HepG2 (cell line): ENCODE measurements at regions not wholly inside any gene's neighbourhood (a gene's known extent, or its start where the extent isn't known, plus 50 kb on each side); places are given as distances from the start of the nearest gene placed in this dataset.

Experiments
- AHR ChIP-seq: IDR thresholded peaks from 2 replicates; pipeline ENCODE4 v1.6.1; 2018; ENCODE audit warnings: missing genetic modification reagents, missing compliant biosample characterization
- ATF7 ChIP-seq, 2 experiments: fragments of 450-650 bp in 1 of 2; sonication (generic) in 1 of 2; formaldehyde crosslinking in 1 of 2; IDR thresholded peaks; 2 replicates each; pipeline versions ENCODE4 v1.4.0 to v1.6.1; 2016 to 2020; ENCODE audit warnings: antibody characterized with exemption in 1 of 2, mild to moderate bottlenecking in 1 of 2, missing genetic modification reagents in 1 of 2
- ATF7-NPFF ChIP-seq: sonication (generic); formaldehyde crosslinking; IDR thresholded peaks from 2 replicates; pipeline ENCODE4 v1.8.1; 2023; ENCODE audit warnings: mild to moderate bottlenecking, low read depth, missing genetic modification reagents, moderate library complexity
- GATAD1 ChIP-seq: IDR thresholded peaks from 2 replicates; pipeline ENCODE4 v1.6.1; 2016; ENCODE audit warnings: missing genetic modification reagents, missing compliant biosample characterization
- HNF4G ChIP-seq, 2 experiments: sonication (generic) in 1 of 2; formaldehyde crosslinking in 1 of 2; IDR thresholded peaks; 2 replicates each; pipeline versions ENCODE4 v1.4.0 to v1.6.1; 2011 to 2020; ENCODE audit warnings: borderline replicate concordance in 2 of 2, low read depth in 2 of 2, mild to moderate bottlenecking in 2 of 2, low read length in 1 of 2, missing genetic modification reagents in 1 of 2, moderate library complexity in 1 of 2
- KAT8 ChIP-seq: IDR thresholded peaks from 2 replicates; pipeline ENCODE4 v1.6.1; 2016; ENCODE audit warnings: missing genetic modification reagents, missing compliant biosample characterization
- NFIB ChIP-seq: sonication (generic); formaldehyde crosslinking; IDR thresholded peaks from 2 replicates; pipeline ENCODE4 v1.9.0; 2021; ENCODE audit warnings: missing genetic modification reagents, mild to moderate bottlenecking, borderline replicate concordance
- SP4 ChIP-seq: sonication (generic); formaldehyde crosslinking; IDR thresholded peaks from 2 replicates; pipeline ENCODE4 v1.8.1; 2023; ENCODE audit warnings: mild to moderate bottlenecking, missing genetic modification reagents
- SUZ12 ChIP-seq: fragments of 150-350 bp; IDR thresholded peaks from 2 replicates; pipeline ENCODE4 v1.6.1; 2014; ENCODE audit warnings: low read depth, low read length
- TBP ChIP-seq: sonication (generic); formaldehyde crosslinking; IDR thresholded peaks from 2 replicates; pipeline ENCODE4 v1.5.0; 2020; ENCODE audit warnings: missing genetic modification reagents
- TCF12 ChIP-seq, 2 experiments: fragments of 450-650 bp in 1 of 2; sonication (generic) in 1 of 2; formaldehyde crosslinking in 1 of 2; IDR thresholded peaks; 2 replicates each; pipeline versions ENCODE4 v1.6.1 to v1.8.0; 2017 to 2022; ENCODE audit warnings: antibody characterized with exemption in 1 of 2, mild to moderate bottlenecking in 1 of 2, missing genetic modification reagents in 1 of 2, moderate library complexity in 1 of 2
- ZBTB21 ChIP-seq: sonication (generic); formaldehyde crosslinking; IDR thresholded peaks from 2 replicates; pipeline ENCODE4 v1.4.0; 2020; ENCODE audit warnings: missing genetic modification reagents
- ZC3H4 ChIP-seq: sonication (generic); formaldehyde crosslinking; IDR thresholded peaks from 2 replicates; pipeline ENCODE4 v1.4.0; 2020; ENCODE audit warnings: missing genetic modification reagents, borderline replicate concordance
- ZNF232 ChIP-seq: sonication (generic); formaldehyde crosslinking; IDR thresholded peaks from 2 replicates; pipeline ENCODE4 v1.4.0; 2020; ENCODE audit warnings: missing genetic modification reagents, borderline replicate concordance
- ZNF256 ChIP-seq: sonication (generic); formaldehyde crosslinking; conservative IDR thresholded peaks from 2 replicates; pipeline ENCODE4 v1.4.0; 2020; ENCODE audit warnings: missing genetic modification reagents
- ZNF30 ChIP-seq: sonication (generic); formaldehyde crosslinking; IDR thresholded peaks from 2 replicates; pipeline ENCODE4 v1.5.0; 2020; ENCODE audit warnings: mild to moderate bottlenecking, missing genetic modification reagents
- ZNF569 ChIP-seq: sonication (generic); formaldehyde crosslinking; IDR thresholded peaks from 2 replicates; pipeline ENCODE4 v1.5.0; 2020; ENCODE audit warnings: mild to moderate bottlenecking, missing genetic modification reagents, moderate library complexity, borderline replicate concordance
- ZNF670 ChIP-seq: sonication (generic); formaldehyde crosslinking; IDR thresholded peaks from 2 replicates; pipeline ENCODE4 v1.8.0; 2022; ENCODE audit warnings: mild to moderate bottlenecking, missing genetic modification reagents, borderline replicate concordance
- ZNF678 ChIP-seq: sonication (generic); formaldehyde crosslinking; IDR thresholded peaks from 2 replicates; pipeline ENCODE4 v1.4.0; 2020; ENCODE audit warnings: mild to moderate bottlenecking, missing genetic modification reagents
- ZNF737 ChIP-seq: sonication (generic); formaldehyde crosslinking; IDR thresholded peaks from 2 replicates; pipeline ENCODE4 v1.5.0; 2020; ENCODE audit warnings: missing genetic modification reagents, mild to moderate bottlenecking, borderline replicate concordance
- ZNF766 ChIP-seq: sonication (generic); formaldehyde crosslinking; IDR thresholded peaks from 2 replicates; pipeline ENCODE4 v1.5.0; 2020; ENCODE audit warnings: missing genetic modification reagents, borderline replicate concordance
- TF ChIP-seq, protein P1 (sequence below): sonication (generic); formaldehyde crosslinking; IDR thresholded peaks from 2 replicates; pipeline ENCODE4 v1.5.0; 2020; ENCODE audit warnings: missing genetic modification reagents
- TF ChIP-seq, protein P2 (sequence below): sonication (generic); formaldehyde crosslinking; IDR thresholded peaks from 2 replicates; pipeline ENCODE4 v1.9.0; 2022; ENCODE audit warnings: low read depth, missing genetic modification reagents
- TF ChIP-seq, protein P3 (sequence below): sonication (generic); formaldehyde crosslinking; IDR thresholded peaks from 2 replicates; pipeline ENCODE4 v1.4.0; 2020; ENCODE audit warnings: missing genetic modification reagents
- TF ChIP-seq, protein P4 (sequence below): sonication (generic); formaldehyde crosslinking; IDR thresholded peaks from 2 replicates; pipeline ENCODE4 v1.5.0; 2020; ENCODE audit warnings: mild to moderate bottlenecking, missing genetic modification reagents

DNA sequence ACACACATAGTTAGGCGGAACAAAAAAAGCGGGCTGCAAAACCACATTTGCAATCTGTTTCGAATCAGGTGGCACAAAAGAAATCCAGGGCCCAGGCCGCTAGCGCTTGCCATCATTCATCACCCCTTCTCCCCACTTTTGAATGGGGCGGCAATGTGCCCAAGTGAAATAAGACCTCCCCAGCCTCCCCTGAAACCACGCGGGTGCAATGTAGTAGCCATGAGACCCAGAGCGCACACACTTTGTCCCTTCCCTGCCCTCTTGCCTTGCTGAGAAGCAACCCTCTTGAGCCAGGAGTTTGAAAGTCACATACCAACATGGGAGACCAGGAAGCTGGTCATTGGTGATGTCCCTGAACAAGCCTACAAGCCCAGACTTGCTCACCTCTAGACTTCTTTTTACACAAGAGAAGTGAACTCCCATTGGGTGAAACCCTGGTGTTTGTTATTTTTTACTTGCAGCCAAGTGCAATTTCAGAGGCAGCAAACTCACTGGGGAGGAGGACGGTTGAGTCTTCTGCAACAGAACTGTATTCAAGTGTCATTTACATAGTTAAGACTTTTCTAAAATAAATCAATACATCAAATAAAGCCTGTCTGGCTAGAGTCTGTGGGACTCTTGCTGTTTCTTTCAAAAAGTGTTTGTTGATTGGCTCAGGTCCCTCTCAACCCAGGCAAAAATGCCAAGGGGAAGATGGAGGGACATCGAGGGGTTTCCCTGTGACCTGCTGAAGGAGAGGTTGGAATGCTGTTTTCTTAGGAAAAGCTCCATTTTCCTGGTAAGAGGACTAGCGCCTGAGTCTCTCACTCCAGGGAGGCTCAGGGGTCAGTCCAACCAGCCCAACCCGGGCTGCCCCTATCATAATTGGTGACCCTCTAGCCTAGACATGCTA, 138.1 kb upstream of the PTPN1 start (continued):
- TF ChIP-seq NFIB, result no peak
- no peak for TF ChIP-seq ZNF30 (CRISPR knock-in tag)
- TF ChIP-seq, protein P1, sequence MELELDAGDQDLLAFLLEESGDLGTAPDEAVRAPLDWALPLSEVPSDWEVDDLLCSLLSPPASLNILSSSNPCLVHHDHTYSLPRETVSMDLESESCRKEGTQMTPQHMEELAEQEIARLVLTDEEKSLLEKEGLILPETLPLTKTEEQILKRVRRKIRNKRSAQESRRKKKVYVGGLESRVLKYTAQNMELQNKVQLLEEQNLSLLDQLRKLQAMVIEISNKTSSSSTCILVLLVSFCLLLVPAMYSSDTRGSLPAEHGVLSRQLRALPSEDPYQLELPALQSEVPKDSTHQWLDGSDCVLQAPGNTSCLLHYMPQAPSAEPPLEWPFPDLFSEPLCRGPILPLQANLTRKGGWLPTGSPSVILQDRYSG (CRISPR knock-in tag), result no peak
- TF ChIP-seq ZNF670 (CRISPR knock-in tag), result 0 out of 2 replicates have a peak, but pooled peaks have one; percentile 48
- TF ChIP-seq ATF7 (IDR thresholded peaks at IDR 0.05), result no peak
- TF ChIP-seq ATF7 (CRISPR knock-in tag; IDR thresholded peaks at IDR 0.05), result no peak
- no peak for TF ChIP-seq ZNF737
- TF ChIP-seq KAT8 (CRISPR knock-in tag), result no peak
- TF ChIP-seq, protein P2, sequence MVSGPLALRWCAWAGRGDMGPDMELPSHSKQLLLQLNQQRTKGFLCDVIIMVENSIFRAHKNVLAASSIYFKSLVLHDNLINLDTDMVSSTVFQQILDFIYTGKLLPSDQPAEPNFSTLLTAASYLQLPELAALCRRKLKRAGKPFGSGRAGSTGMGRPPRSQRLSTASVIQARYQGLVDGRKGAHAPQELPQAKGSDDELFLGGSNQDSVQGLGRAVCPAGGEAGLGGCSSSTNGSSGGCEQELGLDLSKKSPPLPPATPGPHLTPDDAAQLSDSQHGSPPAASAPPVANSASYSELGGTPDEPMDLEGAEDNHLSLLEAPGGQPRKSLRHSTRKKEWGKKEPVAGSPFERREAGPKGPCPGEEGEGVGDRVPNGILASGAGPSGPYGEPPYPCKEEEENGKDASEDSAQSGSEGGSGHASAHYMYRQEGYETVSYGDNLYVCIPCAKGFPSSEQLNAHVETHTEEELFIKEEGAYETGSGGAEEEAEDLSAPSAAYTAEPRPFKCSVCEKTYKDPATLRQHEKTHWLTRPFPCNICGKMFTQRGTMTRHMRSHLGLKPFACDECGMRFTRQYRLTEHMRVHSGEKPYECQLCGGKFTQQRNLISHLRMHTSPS (CRISPR knock-in tag), result no peak
- no peak for TF ChIP-seq TBP (CRISPR knock-in tag)
- no peak for TF ChIP-seq ZC3H4 (CRISPR knock-in tag)
- no peak for TF ChIP-seq HNF4G (IDR thresholded peaks at IDR 0.05; ENCODE audit: borderline replicate concordance, low read depth, low read length)
- TF ChIP-seq HNF4G (CRISPR knock-in tag; IDR thresholded peaks at IDR 0.05; ENCODE audit: borderline replicate concordance, low read depth), result no peak
- no peak for TF ChIP-seq AHR
- TF ChIP-seq GATAD1 (CRISPR knock-in tag), result no peak
- no peak for TF ChIP-seq TCF12 (IDR thresholded peaks at IDR 0.05)
- no peak for TF ChIP-seq TCF12 (CRISPR knock-in tag; IDR thresholded peaks at IDR 0.05)
- no peak for TF ChIP-seq ATF7-NPFF (CRISPR knock-in tag)
- TF ChIP-seq ZNF569 (CRISPR knock-in tag), result no peak
- TF ChIP-seq, protein P3, sequence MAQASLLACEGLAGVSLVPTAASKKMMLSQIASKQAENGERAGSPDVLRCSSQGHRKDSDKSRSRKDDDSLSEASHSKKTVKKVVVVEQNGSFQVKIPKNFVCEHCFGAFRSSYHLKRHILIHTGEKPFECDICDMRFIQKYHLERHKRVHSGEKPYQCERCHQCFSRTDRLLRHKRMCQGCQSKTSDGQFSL, result no peak
- TF ChIP-seq SP4 (CRISPR knock-in tag), result no peak
- TF ChIP-seq ZNF678, result no peak
- TF ChIP-seq SUZ12, result no peak
- no peak for TF ChIP-seq ZNF766 (CRISPR knock-in tag)
- TF ChIP-seq ZNF232 (CRISPR knock-in tag), result no peak
- TF ChIP-seq ZNF256 (CRISPR knock-in tag), result no peak
- TF ChIP-seq, protein P4, sequence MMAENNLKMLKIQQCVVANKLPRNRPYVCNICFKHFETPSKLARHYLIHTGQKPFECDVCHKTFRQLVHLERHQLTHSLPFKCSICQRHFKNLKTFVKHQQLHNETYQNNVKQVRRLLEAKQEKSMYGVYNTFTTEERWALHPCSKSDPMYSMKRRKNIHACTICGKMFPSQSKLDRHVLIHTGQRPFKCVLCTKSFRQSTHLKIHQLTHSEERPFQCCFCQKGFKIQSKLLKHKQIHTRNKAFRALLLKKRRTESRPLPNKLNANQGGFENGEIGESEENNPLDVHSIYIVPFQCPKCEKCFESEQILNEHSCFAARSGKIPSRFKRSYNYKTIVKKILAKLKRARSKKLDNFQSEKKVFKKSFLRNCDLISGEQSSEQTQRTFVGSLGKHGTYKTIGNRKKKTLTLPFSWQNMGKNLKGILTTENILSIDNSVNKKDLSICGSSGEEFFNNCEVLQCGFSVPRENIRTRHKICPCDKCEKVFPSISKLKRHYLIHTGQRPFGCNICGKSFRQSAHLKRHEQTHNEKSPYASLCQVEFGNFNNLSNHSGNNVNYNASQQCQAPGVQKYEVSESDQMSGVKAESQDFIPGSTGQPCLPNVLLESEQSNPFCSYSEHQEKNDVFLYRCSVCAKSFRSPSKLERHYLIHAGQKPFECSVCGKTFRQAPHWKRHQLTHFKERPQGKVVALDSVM (CRISPR knock-in tag), result no peak
- TF ChIP-seq ZBTB21 (CRISPR knock-in tag), result no peak
